Embryonic facial prominence (tissue), 1 donor: ENCODE measurements at regions not wholly inside any gene's neighbourhood (a gene's known extent, or its start where the extent isn't known, plus 50 kb on each side); places are given as distances from the start of the nearest gene placed in this dataset.

Experiments used
- DNase-seq: peaks from one replicate; pipeline ENCODE4 v3.0.0-alpha.2; 2016; ENCODE audit errors: extremely low spot score

- DNase-seq = no peak
These were observed 764.7 kb downstream of the MTRR start for GRCh38 chr5:8633696-8634095.

- DNase-seq = no peak
These were observed 765.3 kb downstream of the MTRR start for GRCh38 chr5:8634219-8634618.

- DNase-seq = no peak
These were observed 773.0 kb downstream of the MTRR start for GRCh38 chr5:8641786-8642505.

- DNase-seq = no peak
These were observed 775.4 kb downstream of the MTRR start for GRCh38 chr5:8644377-8644776.

GRCh38 chr5:8647111-8647510, 778.2 kb downstream of the MTRR start:
- no peak for DNase-seq

GRCh38 chr5:8650186-8650585, 781.2 kb downstream of the MTRR start:
- DNase-seq = no peak

- DNase-seq = no peak
These were observed 791.4 kb downstream of the MTRR start for GRCh38 chr5:8660133-8660893.

- no peak for DNase-seq
These were observed 794.4 kb downstream of the MTRR start for GRCh38 chr5:8663374-8663773.

- DNase-seq = no peak
These were observed 806.2 kb downstream of the MTRR start for GRCh38 chr5:8675182-8675581.

- no peak for DNase-seq
These were observed 807.7 kb downstream of the MTRR start for GRCh38 chr5:8676695-8677094.

GRCh38 chr5:8682381-8682780, 813.4 kb downstream of the MTRR start:
- no peak for DNase-seq

- DNase-seq = no peak
These were observed 814.5 kb downstream of the MTRR start for GRCh38 chr5:8683496-8683895.

- DNase-seq = no peak
These were observed 816.8 kb downstream of the MTRR start for GRCh38 chr5:8685704-8686103.

GRCh38 chr5:8686707-8687106, 817.8 kb downstream of the MTRR start:
- DNase-seq = no peak

- DNase-seq = no peak
These were observed 820.8 kb downstream of the MTRR start for GRCh38 chr5:8689773-8690172.

GRCh38 chr5:8691221-8691620, 822.3 kb downstream of the MTRR start:
- DNase-seq = no peak

GRCh38 chr5:8693341-8693844, 824.4 kb downstream of the MTRR start:
- DNase-seq = no peak

- DNase-seq = no peak
These were observed 825.6 kb downstream of the MTRR start for GRCh38 chr5:8694545-8694944.

GRCh38 chr5:8695902-8696845, 827.2 kb downstream of the MTRR start:
- DNase-seq = no peak

GRCh38 chr5:8700222-8700621, 831.3 kb downstream of the MTRR start:
- DNase-seq = no peak

GRCh38 chr5:8700671-8701070, 831.7 kb downstream of the MTRR start:
- DNase-seq = no peak

- no peak for DNase-seq
These were observed 832.3 kb downstream of the MTRR start for GRCh38 chr5:8701251-8701650.
